ENCODE measurements at regions not wholly inside any gene's neighbourhood (a gene's known extent, or its start where the extent isn't known, plus 50 kb on each side); places are given as distances from the start of the nearest gene placed in this dataset.

DNA sequence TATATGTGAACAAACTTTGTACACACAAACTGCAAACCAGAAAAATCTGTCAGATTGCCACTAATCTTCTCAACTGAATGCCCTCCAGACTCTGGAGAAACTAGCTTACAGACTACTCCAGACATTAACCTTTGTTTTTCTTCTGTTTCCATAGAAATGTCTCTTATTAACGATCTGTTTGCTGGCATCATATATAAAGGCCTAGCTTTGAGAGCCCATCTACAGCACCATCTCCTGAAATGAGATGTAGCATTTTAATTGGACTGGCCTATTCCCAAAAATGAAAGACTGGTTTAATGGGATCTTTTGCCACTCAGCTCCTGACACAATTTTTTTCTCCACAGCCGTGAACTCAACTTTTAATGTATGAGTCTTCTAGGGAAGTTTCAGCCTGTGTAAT, 266.0 kb upstream of the IL1RAPL1 start:
- TF ChIP-seq TCF7L2 (IDR thresholded peaks at IDR 0.05; ENCODE audit: low read depth, low read length) (no peak), POLR2AphosphoS5 (IDR thresholded peaks at IDR 0.05; ENCODE audit: low read depth, low read length) (no peak), REST (IDR thresholded peaks at IDR 0.05; ENCODE audit: insufficient read depth in 1 of 2, low read depth in 2 of 2, low read length in 1 of 2) (no peak), SIN3A (IDR thresholded peaks at IDR 0.05; ENCODE audit: borderline replicate concordance, insufficient read depth, low read depth, low read length) (no peak)
- TF ChIP-seq, protein P1, sequence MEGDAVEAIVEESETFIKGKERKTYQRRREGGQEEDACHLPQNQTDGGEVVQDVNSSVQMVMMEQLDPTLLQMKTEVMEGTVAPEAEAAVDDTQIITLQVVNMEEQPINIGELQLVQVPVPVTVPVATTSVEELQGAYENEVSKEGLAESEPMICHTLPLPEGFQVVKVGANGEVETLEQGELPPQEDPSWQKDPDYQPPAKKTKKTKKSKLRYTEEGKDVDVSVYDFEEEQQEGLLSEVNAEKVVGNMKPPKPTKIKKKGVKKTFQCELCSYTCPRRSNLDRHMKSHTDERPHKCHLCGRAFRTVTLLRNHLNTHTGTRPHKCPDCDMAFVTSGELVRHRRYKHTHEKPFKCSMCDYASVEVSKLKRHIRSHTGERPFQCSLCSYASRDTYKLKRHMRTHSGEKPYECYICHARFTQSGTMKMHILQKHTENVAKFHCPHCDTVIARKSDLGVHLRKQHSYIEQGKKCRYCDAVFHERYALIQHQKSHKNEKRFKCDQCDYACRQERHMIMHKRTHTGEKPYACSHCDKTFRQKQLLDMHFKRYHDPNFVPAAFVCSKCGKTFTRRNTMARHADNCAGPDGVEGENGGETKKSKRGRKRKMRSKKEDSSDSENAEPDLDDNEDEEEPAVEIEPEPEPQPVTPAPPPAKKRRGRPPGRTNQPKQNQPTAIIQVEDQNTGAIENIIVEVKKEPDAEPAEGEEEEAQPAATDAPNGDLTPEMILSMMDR (IDR thresholded peaks at IDR 0.05): no peak
- no peaks in the 10 kb centered on the region for H3K9me3 ChIP-seq (ENCODE audit: control insufficient read depth, insufficient read depth, low read depth, low read length)
- no TSS peak for BruUV-seq (replicated peaks)
- no peak for DNase-seq (ENCODE audit: low read depth, low spot score)
- intact Hi-C loops (cut with micrococcal nuclease; ENCODE audit: unreplicated experiment) (no loop called here), in situ Hi-C loops (cut with HindIII; ENCODE audit: low pct_unique_long_range_greater_than_20kb, low sequenced_read_pairs) (no loop called here)
- no peaks in the 10 kb centered on the region for H3K4me1 ChIP-seq (ENCODE audit: control insufficient read depth, insufficient read depth, low read length)
- CTCF ChIA-PET: no interaction called here
- H3K36me3 ChIP-seq (ENCODE audit: control insufficient read depth, insufficient read depth, low read length): no peaks in the 10 kb centered on the region
- no peak overlapping the region for H3K27ac ChIP-seq (ENCODE audit: low read length)
- POLR2A ChIA-PET: no interaction called here
- no peak for ATAC-seq
- H3K27me3 ChIP-seq (ENCODE audit: control insufficient read depth, insufficient read depth, low read length): no peaks in the 10 kb centered on the region
- no peak overlapping the region for H3K4me3 ChIP-seq (ENCODE audit: low read depth in 2 of 2, low read length in 2 of 2)

- H3K4me3 ChIP-seq (ENCODE audit: low read depth in 2 of 2, low read length in 2 of 2): no peak overlapping the region
These were observed 274.3 kb upstream of the IL1RAPL1 start for GRCh38 chrX:28312965-28313364.

More at GRCh38 chrX:28312965-28313364, 274.3 kb upstream of the IL1RAPL1 start:
- no peak for TF ChIP-seq POLR2AphosphoS5 (IDR thresholded peaks at IDR 0.05; ENCODE audit: low read depth, low read length)
- no peak for TF ChIP-seq REST (IDR thresholded peaks at IDR 0.05; ENCODE audit: insufficient read depth in 1 of 2, low read depth in 2 of 2, low read length in 1 of 2)
- no peak for TF ChIP-seq TCF7L2 (IDR thresholded peaks at IDR 0.05; ENCODE audit: low read depth, low read length)
- TF ChIP-seq SIN3A (IDR thresholded peaks at IDR 0.05; ENCODE audit: borderline replicate concordance, insufficient read depth, low read depth, low read length): no peak
- TF ChIP-seq, protein P1 (IDR thresholded peaks at IDR 0.05): no peak
- H3K36me3 ChIP-seq (ENCODE audit: control insufficient read depth, insufficient read depth, low read length): no peaks in the 10 kb centered on the region
- no TSS peak for BruUV-seq (replicated peaks)
- ChIA-PET POLR2A (no interaction called here), CTCF (no interaction called here)
- DNase-seq (ENCODE audit: low read depth, low spot score) (no peak), ATAC-seq (no peak)
- in situ Hi-C loops (cut with HindIII; ENCODE audit: low pct_unique_long_range_greater_than_20kb, low sequenced_read_pairs) (no loop called here), intact Hi-C loops (cut with micrococcal nuclease; ENCODE audit: unreplicated experiment) (no loop called here)
- no peaks in the 10 kb centered on the region for H3K4me1 ChIP-seq (ENCODE audit: control insufficient read depth, insufficient read depth, low read length)
- no peak overlapping the region for H3K27ac ChIP-seq (ENCODE audit: low read length)
- no peaks in the 10 kb centered on the region for H3K9me3 ChIP-seq (ENCODE audit: control insufficient read depth, insufficient read depth, low read depth, low read length)
- no peaks in the 10 kb centered on the region for H3K27me3 ChIP-seq (ENCODE audit: control insufficient read depth, insufficient read depth, low read length)

Data from Panc1 (cell line).